Stomach (tissue), 8 donors: ENCODE measurements at regions not wholly inside any gene's neighbourhood (a gene's known extent, or its start where the extent isn't known, plus 50 kb on each side); places are given as distances from the start of the nearest gene placed in this dataset.

Experiments
- DNase-seq, 2 donors: peaks; one replicate each; pipeline versions ENCODE4 v3.0.0 to v3.0.0-alpha.2; 2013 to 2019
- H3K27ac ChIP-seq, 5 donors: fragments of 200-600 bp in 4 of 5; sonication (generic) in 4 of 5; one replicate each; pipeline ENCODE4 v1.5.1; 2013 to 2019; ENCODE audit warnings: mild to moderate bottlenecking in 1 of 5, moderate library complexity in 1 of 5
- H3K27me3 ChIP-seq, 3 donors: fragments of 200-600 bp; sonication (generic); one replicate each; pipeline ENCODE4 v1.5.1; 2017 to 2019; ENCODE audit warnings: mixed run types in 1 of 3
- H3K36me3 ChIP-seq, 4 donors: fragments of 200-600 bp; sonication (generic); 1 replicate in 3 of 4; 2 replicates in 1 of 4; pipeline ENCODE4 v1.5.1; 2016 to 2019
- H3K4me1 ChIP-seq, 4 donors: fragments of 200-600 bp; sonication (generic); one replicate each; pipeline ENCODE4 v1.5.1; 2016 to 2019
- H3K4me3 ChIP-seq, 4 donors: fragments of 200-600 bp; sonication (generic) in 3 of 4; one replicate each; pipeline ENCODE4 v1.5.1; 2016 to 2019; ENCODE audit warnings: mild to moderate bottlenecking in 1 of 4
- H3K9me3 ChIP-seq, 4 donors: fragments of 200-600 bp; sonication (generic); one replicate each; pipeline ENCODE4 v1.5.1; 2016 to 2019
- EP300 ChIP-seq: sonication (generic); formaldehyde crosslinking; IDR thresholded peaks from one replicate; pipeline ENCODE4 v1.6.1; 2017; ENCODE audit warnings: antibody characterized with exemption
- POLR2A ChIP-seq, 4 donors: fragments of 450-650 bp; IDR thresholded peaks; one replicate each; pipeline ENCODE4 v1.6.1; 2016; ENCODE audit warnings: antibody characterized with exemption in 4 of 4, control low read depth in 2 of 4, mild to moderate bottlenecking in 1 of 4, moderate library complexity in 1 of 4
- POLR2AphosphoS5 ChIP-seq, 3 donors: sonication (generic); formaldehyde crosslinking; IDR thresholded peaks; one replicate each; pipeline ENCODE4 v1.6.1; 2016; ENCODE audit warnings: antibody characterized with exemption in 3 of 3
- WGBS, 5 donors: extraction: QIAGEN DNeasy Blood & Tissue Kit in 3 of 5; methylation state at CpG; one replicate each; pipeline versions ENCODE4 v1.1.5 to v1.1.7; 2013 to 2018; 5-methylcytosine and 5-hydroxymethylcytosine counted together
- intact Hi-C: fragments of 100-400 bp; cut with DNase I; formaldehyde crosslinking; loops from one replicate; pipeline ENCODE4 v1.15.1; 2023; ENCODE audit warnings: low total_unique reads
- TF ChIP-seq, protein P1 (sequence below), 7 experiments: fragments of 450-650 bp in 4 of 7; fragments of 200-600 bp in 3 of 7; sonication (generic) in 3 of 7; IDR thresholded peaks; one replicate each; pipeline ENCODE4 v1.5.1; 2016 to 2019; ENCODE audit warnings: antibody characterized with exemption in 7 of 7, control low read depth in 2 of 7, mild to moderate bottlenecking in 1 of 7
- donor health status: healthy with polysubstance abuse.
- donor health status: Bipolar disorder and iron deficiency.
- donor health status: healthy.

DNA sequence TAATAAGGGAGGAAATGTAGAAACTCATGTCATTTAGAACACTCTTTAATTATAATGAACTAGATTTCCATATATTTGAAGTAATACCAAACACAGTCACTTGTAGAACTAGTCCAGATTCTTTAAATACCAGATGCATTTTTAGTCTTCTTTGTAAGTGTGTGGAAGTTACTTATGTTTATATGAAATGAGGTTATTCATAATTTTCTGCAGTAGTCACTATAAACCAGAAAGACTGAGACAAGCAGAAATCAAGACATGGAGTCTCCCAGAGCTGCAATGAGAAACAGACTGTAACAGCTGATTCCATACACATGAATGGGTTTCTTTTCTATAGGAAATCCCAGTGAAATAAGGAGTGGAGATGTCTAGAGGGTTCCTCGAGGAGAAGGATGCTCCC is 216.6 kb upstream of the ZP4 start:
- H3K4me1 ChIP-seq = no peaks in the 10 kb centered on the region
- no peak overlapping the region for H3K27ac ChIP-seq
- H3K36me3 ChIP-seq = no peaks in the 10 kb centered on the region
- WGBS, 5 donors = 35 to 73% (median 63%) methylated on average over 1 of the region's 1 CpG
- intact Hi-C loops = no loop called here
- H3K9me3 ChIP-seq = no peaks in the 10 kb centered on the region
- no peak for DNase-seq
- no peak overlapping the region for H3K4me3 ChIP-seq
- no peak for TF ChIP-seq POLR2AphosphoS5 (IDR thresholded peaks at IDR 0.05)
- TF ChIP-seq POLR2A (IDR thresholded peaks at IDR 0.05) = no peak
- no peak for TF ChIP-seq EP300
- TF ChIP-seq, protein P1, sequence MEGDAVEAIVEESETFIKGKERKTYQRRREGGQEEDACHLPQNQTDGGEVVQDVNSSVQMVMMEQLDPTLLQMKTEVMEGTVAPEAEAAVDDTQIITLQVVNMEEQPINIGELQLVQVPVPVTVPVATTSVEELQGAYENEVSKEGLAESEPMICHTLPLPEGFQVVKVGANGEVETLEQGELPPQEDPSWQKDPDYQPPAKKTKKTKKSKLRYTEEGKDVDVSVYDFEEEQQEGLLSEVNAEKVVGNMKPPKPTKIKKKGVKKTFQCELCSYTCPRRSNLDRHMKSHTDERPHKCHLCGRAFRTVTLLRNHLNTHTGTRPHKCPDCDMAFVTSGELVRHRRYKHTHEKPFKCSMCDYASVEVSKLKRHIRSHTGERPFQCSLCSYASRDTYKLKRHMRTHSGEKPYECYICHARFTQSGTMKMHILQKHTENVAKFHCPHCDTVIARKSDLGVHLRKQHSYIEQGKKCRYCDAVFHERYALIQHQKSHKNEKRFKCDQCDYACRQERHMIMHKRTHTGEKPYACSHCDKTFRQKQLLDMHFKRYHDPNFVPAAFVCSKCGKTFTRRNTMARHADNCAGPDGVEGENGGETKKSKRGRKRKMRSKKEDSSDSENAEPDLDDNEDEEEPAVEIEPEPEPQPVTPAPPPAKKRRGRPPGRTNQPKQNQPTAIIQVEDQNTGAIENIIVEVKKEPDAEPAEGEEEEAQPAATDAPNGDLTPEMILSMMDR (IDR thresholded peaks at IDR 0.05) = no peak
- no peaks in the 10 kb centered on the region for H3K27me3 ChIP-seq

DNA sequence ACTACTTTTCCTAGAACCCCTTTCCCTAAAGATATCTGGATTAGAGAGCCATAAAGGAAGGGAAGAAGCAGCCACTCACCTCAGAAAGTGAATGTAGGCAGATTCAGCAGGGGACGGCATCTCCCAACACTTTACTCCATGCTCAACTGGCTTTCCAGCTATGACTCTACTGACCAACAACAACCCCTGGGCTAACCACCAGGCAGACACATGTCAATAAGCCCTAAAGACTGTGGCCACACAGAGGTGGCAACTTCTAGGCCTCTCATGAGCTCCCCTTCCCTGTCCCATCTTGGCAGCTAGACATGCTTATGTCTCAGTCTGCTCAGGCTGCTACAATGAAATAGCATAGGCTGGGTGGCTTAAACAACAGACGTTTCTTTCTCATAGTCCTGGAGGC is 214.0 kb upstream of the ZP4 start:
- intact Hi-C loops = no loop called here
- no peak for DNase-seq
- WGBS, 5 donors = 45 to 63% (median 50%) methylated on average over 2 of the region's 2 CpGs

DNA sequence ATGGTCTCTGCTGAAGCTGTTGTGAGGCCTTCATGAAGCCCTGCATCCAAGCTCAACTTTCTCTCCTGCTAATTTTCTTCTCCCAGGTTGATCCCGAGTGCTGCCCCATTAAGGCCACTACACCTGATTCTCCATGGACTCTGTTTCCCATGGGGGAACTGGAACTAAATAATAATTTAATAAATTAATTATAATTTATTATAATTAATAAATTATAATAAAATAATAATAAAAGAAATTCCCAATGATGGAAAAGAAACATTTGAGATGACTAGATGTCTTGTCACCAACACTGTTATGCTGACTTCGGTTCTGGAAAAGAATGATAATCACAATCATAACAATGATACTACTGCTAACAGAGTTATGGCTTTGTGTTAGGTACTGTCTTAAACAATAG is 211.2 kb upstream of the ZP4 start:
- no peaks in the 10 kb centered on the region for H3K27me3 ChIP-seq
- TF ChIP-seq POLR2A (IDR thresholded peaks at IDR 0.05) = no peak
- no peak for TF ChIP-seq EP300
- TF ChIP-seq, protein P1 (IDR thresholded peaks at IDR 0.05) = no peak
- no peak for TF ChIP-seq POLR2AphosphoS5 (IDR thresholded peaks at IDR 0.05)
- no peak overlapping the region for H3K4me3 ChIP-seq
- peaks cover 0 to 3% (median 0%) of the 10 kb centered on the region in 4 donors for H3K9me3 ChIP-seq
- WGBS, 5 donors = 85 to 93% (median 88%) methylated on average over 2 of the region's 2 CpGs
- intact Hi-C loops = no loop called here
- no peaks in the 10 kb centered on the region for H3K4me1 ChIP-seq
- DNase-seq = no peak
- H3K36me3 ChIP-seq = no peaks in the 10 kb centered on the region
- H3K27ac ChIP-seq = no peak overlapping the region

More for the DNA sequence above, 214.0 kb upstream of the ZP4 start:
- Histone ChIP-seq H3K9me3 (peaks cover 0 to 3% (median 0%) of the 10 kb centered on the region in 4 donors), H3K36me3 (no peaks in the 10 kb centered on the region), H3K27ac (no peak overlapping the region), H3K4me3 (no peak overlapping the region), H3K27me3 (no peaks in the 10 kb centered on the region), H3K4me1 (no peaks in the 10 kb centered on the region)
- no peak for TF ChIP-seq POLR2AphosphoS5 (IDR thresholded peaks at IDR 0.05)
- no peak for TF ChIP-seq POLR2A (IDR thresholded peaks at IDR 0.05)
- TF ChIP-seq EP300 = no peak
- TF ChIP-seq, protein P1 (IDR thresholded peaks at IDR 0.05) = no peak

DNA sequence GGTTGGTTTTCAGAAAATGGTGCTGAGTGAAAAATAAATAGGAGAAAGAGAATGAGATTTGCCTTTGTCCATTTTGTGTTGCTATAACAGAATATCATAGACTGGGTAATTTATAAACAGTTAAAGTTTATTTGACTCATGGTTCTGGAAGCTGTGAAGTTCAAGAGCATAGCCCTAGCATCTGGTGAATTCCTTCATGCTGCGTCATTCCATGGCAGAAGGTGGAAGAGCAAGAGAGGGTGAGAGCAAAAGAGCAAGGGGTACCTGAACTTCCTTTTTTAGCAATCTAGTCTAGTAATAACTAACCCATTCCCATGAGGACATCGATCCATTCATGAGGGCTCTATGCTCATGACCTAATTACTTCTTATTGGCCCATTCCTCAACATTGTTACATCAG is 209.1 kb upstream of the ZP4 start:
- TF ChIP-seq POLR2A (IDR thresholded peaks at IDR 0.05) (no peak), POLR2AphosphoS5 (IDR thresholded peaks at IDR 0.05) (no peak), EP300 (no peak)
- TF ChIP-seq, protein P1 (IDR thresholded peaks at IDR 0.05) = no peak
- H3K27me3 ChIP-seq = no peaks in the 10 kb centered on the region
- 89 to 97% (median 95%) methylated on average over 2 of the region's 2 CpGs for WGBS, 5 donors
- no peaks in the 10 kb centered on the region for H3K4me1 ChIP-seq
- intact Hi-C loops = no loop called here
- H3K36me3 ChIP-seq = no peaks in the 10 kb centered on the region
- no peak overlapping the region for H3K27ac ChIP-seq
- no peak overlapping the region for H3K4me3 ChIP-seq
- H3K9me3 ChIP-seq = peaks cover 0 to 3% (median 0%) of the 10 kb centered on the region in 4 donors
- DNase-seq = no peak
